GM06990 (cell line): ENCODE measurements at regions not wholly inside any gene's neighbourhood (a gene's known extent, or its start where the extent isn't known, plus 50 kb on each side); places are given as distances from the start of the nearest gene placed in this dataset.
"Not testable (repeated sequence)": the region's sequence is repeated elsewhere in the genome, so short reads cannot be mapped to it uniquely, and the experiment has no call there.

Experiments used
- DNase-seq: peaks from one replicate; pipeline ENCODE4 v3.0.0-alpha.2; 2011; ENCODE audit not compliant: insufficient read length; ENCODE audit errors: extremely low read depth
- H3K27me3 ChIP-seq: replicated peaks from 2 replicates; pipeline ENCODE4 v1.6.0; 2011; ENCODE audit warnings: low read length; ENCODE audit not compliant: control insufficient read depth, insufficient read depth
- H3K36me3 ChIP-seq: 2 replicates; pipeline ENCODE4 v1.5.1; 2011; ENCODE audit warnings: low read length; ENCODE audit not compliant: control insufficient read depth, insufficient read depth
- H3K4me3 ChIP-seq: replicated peaks from 2 replicates; pipeline ENCODE4 v1.5.1; 2011; ENCODE audit warnings: low read depth, mild to moderate bottlenecking, control low read depth, low read length
- CTCF ChIP-seq: IDR thresholded peaks from 2 replicates; pipeline ENCODE4 v1.5.1; 2011; ENCODE audit warnings: low read length, control low read depth, mild to moderate bottlenecking, inconsistent platforms; ENCODE audit not compliant: insufficient read depth, poor library complexity, severe bottlenecking

DNA sequence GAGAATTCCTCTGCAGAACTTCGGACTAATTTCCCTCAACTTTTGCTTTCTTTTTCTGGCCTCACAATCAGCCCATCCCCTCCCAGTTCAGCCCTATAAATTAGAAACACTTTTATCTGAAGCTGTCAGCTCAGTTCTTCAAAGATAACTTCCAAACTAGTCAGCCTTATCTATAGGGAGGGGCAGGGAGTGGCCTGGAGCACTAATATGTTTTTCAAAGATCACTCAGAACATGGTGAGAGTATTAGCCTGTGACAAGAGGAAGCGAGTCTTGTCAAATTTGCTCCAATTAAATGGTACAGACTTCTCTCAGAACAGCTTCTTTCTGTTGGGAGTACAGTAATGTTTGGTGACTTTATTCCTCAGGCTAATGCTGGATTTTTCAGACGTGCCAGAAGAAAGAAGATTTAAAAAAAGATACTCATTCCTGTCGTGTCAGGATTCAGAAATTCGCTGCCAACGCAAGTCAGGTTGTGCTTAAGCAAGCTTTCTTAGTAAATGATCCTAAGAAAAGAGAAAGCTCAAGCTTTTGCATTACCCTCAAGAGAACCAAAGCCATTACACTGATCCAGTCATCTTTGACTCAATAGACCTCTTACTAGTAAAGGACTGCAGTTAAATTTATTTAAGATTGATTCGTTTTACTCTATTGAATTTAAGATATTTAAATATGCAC lies 1033.6 kb downstream of the SLITRK5 start:
- H3K27me3 ChIP-seq = no peaks in the 10 kb centered on the region
- H3K4me3 ChIP-seq = no peak overlapping the region
- no peaks in the 10 kb centered on the region for H3K36me3 ChIP-seq
- TF ChIP-seq CTCF = no peak
- no peak for DNase-seq

DNA sequence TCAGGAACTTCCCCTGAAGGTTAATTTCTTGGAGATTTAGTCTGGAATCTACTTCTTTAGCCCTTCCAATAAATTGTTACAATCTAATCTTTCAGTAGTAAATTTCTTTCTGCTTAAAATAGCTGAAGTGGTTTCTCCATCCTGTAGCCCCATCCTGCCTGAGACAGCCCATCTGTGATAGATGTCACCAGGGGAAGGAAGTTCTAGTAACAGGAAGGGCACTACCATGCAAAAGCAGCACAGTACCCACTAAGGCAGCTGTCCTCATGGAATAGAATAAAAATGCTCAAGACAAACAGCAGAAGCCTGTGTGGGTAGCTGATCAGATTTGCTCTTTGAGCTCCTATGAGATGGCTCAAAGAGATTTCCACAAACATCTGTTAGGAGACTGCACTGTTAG lies 1036.5 kb downstream of the SLITRK5 start:
- H3K36me3 ChIP-seq = no peaks in the 10 kb centered on the region
- no peak overlapping the region for H3K4me3 ChIP-seq
- no peak for TF ChIP-seq CTCF
- DNase-seq = no peak
- no peaks in the 10 kb centered on the region for H3K27me3 ChIP-seq

- no peak for TF ChIP-seq CTCF
- H3K27me3 ChIP-seq = no peaks in the 10 kb centered on the region
- no peak for DNase-seq
Measured at GRCh38 chr13:88717946-88718345, 1046.8 kb downstream of the SLITRK5 start.

DNA sequence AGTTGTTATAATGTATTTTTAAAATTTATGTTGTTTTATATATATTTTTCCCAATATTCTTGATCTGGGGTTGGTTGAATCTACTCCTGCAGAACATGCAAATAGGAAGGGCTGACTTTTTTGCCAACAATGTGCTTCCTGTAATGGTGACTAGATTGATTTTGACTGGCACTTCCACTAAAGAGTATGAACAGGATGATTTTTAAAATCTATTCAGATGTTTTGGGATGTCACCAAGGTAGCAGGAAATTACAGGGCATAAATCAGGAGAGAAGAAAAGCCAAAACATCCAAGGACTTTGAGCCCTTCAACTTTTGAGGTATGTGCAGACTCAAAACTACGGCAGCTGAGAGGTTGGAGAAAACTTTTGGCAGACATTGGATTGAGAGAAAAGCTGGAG lies 1047.6 kb downstream of the SLITRK5 start:
- Histone ChIP-seq H3K4me3 (no peak overlapping the region), H3K27me3 (no peaks in the 10 kb centered on the region), H3K36me3 (no peaks in the 10 kb centered on the region)
- DNase-seq = no peak
- TF ChIP-seq CTCF = no peak

More at GRCh38 chr13:88717946-88718345, 1046.8 kb downstream of the SLITRK5 start:
- H3K4me3 ChIP-seq = no peak overlapping the region
- H3K36me3 ChIP-seq = no peaks in the 10 kb centered on the region

- TF ChIP-seq CTCF = no peak
- Histone ChIP-seq H3K4me3 (no peak overlapping the region), H3K27me3 (no peaks in the 10 kb centered on the region), H3K36me3 (no peaks in the 10 kb centered on the region)
- no peak for DNase-seq
Measured at GRCh38 chr13:88726075-88726474, 1054.9 kb downstream of the SLITRK5 start.

DNA sequence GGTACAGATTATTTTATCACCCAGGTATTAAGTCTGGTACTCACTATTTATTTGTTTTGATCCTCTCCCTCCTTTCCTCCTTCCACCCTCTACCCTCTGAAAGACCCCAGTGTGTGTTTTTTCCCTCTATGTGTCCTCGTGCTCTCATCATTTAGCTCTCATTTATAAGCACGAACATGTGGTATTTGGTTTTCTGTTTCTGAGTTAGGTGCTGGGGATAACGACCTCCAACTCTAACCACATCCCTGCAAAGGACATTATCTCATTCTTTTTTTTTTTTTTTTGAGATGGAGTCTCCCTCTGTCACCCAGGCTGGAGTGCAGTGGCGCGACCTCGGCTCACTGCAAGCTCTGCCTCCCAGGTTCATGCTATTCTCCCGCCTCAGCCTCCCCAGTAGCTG lies 1056.1 kb downstream of the SLITRK5 start:
- H3K4me3 ChIP-seq, DNase-seq, H3K27me3 ChIP-seq, H3K36me3 ChIP-seq: not testable (repeated sequence)
